Loucy (cell line): ENCODE measurements at regions not wholly inside any gene's neighbourhood (a gene's known extent, or its start where the extent isn't known, plus 50 kb on each side); places are given as distances from the start of the nearest gene placed in this dataset.

Experiments used
- H2AFZ ChIP-seq: fragments of 200-600 bp; sonication (generic); 2 replicates; pipeline ENCODE4 v1.6.0; 2016; ENCODE audit warnings: antibody characterized with exemption, mild to moderate bottlenecking, low read length, moderate library complexity
- H3F3A ChIP-seq: fragments of 200-600 bp; 2 replicates; pipeline ENCODE4 v1.6.0; 2016; ENCODE audit warnings: antibody characterized with exemption, low read depth, mild to moderate bottlenecking
- H3K27me3 ChIP-seq: fragments of 200-600 bp; sonication (generic); 2 replicates; pipeline ENCODE4 v1.6.1; 2014; ENCODE audit warnings: low read length, mild to moderate bottlenecking; ENCODE audit not compliant: insufficient read depth, poor library complexity, severe bottlenecking
- H3K36me3 ChIP-seq: fragments of 200-600 bp; sonication (generic); 2 replicates; pipeline ENCODE4 v1.6.1; 2016; ENCODE audit warnings: low read length; ENCODE audit not compliant: insufficient read depth
- H3K4me1 ChIP-seq: fragments of 200-600 bp; sonication (generic); 2 replicates; pipeline ENCODE4 v1.5.1; 2014; ENCODE audit warnings: low read length, mild to moderate bottlenecking; ENCODE audit not compliant: insufficient read depth, poor library complexity, severe bottlenecking
- H3K4me2 ChIP-seq: fragments of 200-600 bp; sonication (generic); 2 replicates; pipeline ENCODE4 v1.6.0; 2014; ENCODE audit warnings: antibody characterized with exemption, low read length, low read depth, mild to moderate bottlenecking; ENCODE audit not compliant: poor library complexity, severe bottlenecking
- H3K4me3 ChIP-seq: fragments of 200-600 bp; sonication (generic); 2 replicates; pipeline ENCODE4 v1.5.1; 2014; ENCODE audit warnings: low read length, mild to moderate bottlenecking, mixed read lengths; ENCODE audit not compliant: poor library complexity, severe bottlenecking
- H3K79me2 ChIP-seq: fragments of 200-600 bp; sonication (generic); 2 replicates; pipeline ENCODE4 v1.6.1; 2014; ENCODE audit warnings: low read length; ENCODE audit not compliant: insufficient read depth
- H3K9ac ChIP-seq: fragments of 200-600 bp; sonication (generic); 2 replicates; pipeline ENCODE4 v1.6.0; 2014; ENCODE audit warnings: mild to moderate bottlenecking, low read depth, low read length, moderate library complexity; ENCODE audit not compliant: poor library complexity, severe bottlenecking
- H3K9me2 ChIP-seq: fragments of 200-600 bp; sonication (generic); replicated peaks from 2 replicates; pipeline ENCODE4 v1.6.1; 2016; ENCODE audit warnings: low read depth, low read length, mixed read lengths
- H3K9me3 ChIP-seq: fragments of 200-600 bp; sonication (generic); 2 replicates; pipeline ENCODE4 v1.6.1; 2014; ENCODE audit warnings: mild to moderate bottlenecking, antibody characterized with exemption, low read length, low read depth; ENCODE audit not compliant: insufficient read depth
- H4K20me1 ChIP-seq: fragments of 200-600 bp; sonication (generic); 2 replicates; pipeline ENCODE4 v1.6.0; 2014; ENCODE audit warnings: antibody characterized with exemption, low read length, mild to moderate bottlenecking; ENCODE audit not compliant: insufficient read depth, poor library complexity, severe bottlenecking
- EZH2phosphoT487 ChIP-seq: fragments of 200-600 bp; IDR thresholded peaks from 2 replicates; pipeline ENCODE4 v1.6.1; 2018; ENCODE audit warnings: antibody characterized with exemption, mild to moderate bottlenecking, moderate library complexity, borderline replicate concordance
- TF ChIP-seq, protein P1 (sequence below): fragments of 200-600 bp; sonication (generic); conservative IDR thresholded peaks from 2 replicates; pipeline ENCODE4 v1.5.1; 2014; ENCODE audit warnings: mild to moderate bottlenecking, antibody characterized with exemption, low read length

DNA sequence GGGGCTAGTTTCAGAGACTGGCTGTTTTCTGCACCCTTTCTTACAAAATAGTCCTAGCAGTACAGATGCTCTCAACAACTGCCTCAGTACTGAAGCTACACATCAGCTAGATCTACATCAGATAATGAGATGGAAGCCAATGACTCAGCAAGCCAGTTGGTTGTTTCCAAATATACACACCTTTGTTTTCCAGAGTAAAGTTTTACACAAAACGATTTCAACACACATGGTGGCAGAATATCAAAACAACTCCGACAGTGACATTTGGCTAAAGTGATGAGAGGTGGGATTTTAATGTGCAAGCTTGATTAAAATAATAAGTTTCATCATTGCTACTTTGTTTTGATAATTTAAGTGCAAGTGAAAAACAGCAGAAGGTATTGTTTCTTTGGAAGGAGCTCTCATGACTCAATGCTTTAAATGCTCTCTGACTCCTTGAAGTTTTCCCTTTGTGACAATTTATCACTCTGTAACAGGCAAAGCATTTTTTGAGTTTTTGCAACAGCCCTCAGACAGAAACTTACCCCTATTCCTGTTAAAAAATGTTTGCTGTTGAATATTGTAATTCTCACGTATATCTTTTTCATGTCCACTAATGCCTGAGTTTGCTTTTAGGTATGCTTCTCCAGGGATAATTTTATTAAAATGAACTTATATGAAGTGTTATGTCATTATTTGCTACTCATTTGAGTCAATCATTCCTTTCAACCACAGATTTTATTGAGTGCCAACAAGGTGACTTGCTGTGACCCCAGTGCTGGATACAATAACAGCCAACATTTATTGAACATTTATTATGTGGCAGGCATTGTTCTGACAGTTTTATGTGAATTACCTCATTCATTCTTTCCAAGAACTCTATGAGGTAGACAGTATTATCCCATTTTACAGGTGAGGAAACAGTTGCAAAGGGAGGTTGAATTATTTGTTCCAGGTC lies 882.0 kb downstream of the TFAP2A start:
- Histone ChIP-seq H2AFZ (no peak overlapping the region), H3K36me3 (no peaks in the 10 kb centered on the region), H3K4me2 (no peak overlapping the region), H3K9ac (no peak overlapping the region), H3K4me3 (no peak overlapping the region), H3K9me2 (no peaks in the 10 kb centered on the region), H3F3A (no peaks in the 10 kb centered on the region), H3K79me2 (no peaks in the 10 kb centered on the region), H3K4me1 (no peaks in the 10 kb centered on the region), H3K27me3 (no peaks in the 10 kb centered on the region), H3K9me3 (no peaks in the 10 kb centered on the region), H4K20me1 (no peaks in the 10 kb centered on the region)
- TF ChIP-seq EZH2phosphoT487, result no peak
- TF ChIP-seq, protein P1, sequence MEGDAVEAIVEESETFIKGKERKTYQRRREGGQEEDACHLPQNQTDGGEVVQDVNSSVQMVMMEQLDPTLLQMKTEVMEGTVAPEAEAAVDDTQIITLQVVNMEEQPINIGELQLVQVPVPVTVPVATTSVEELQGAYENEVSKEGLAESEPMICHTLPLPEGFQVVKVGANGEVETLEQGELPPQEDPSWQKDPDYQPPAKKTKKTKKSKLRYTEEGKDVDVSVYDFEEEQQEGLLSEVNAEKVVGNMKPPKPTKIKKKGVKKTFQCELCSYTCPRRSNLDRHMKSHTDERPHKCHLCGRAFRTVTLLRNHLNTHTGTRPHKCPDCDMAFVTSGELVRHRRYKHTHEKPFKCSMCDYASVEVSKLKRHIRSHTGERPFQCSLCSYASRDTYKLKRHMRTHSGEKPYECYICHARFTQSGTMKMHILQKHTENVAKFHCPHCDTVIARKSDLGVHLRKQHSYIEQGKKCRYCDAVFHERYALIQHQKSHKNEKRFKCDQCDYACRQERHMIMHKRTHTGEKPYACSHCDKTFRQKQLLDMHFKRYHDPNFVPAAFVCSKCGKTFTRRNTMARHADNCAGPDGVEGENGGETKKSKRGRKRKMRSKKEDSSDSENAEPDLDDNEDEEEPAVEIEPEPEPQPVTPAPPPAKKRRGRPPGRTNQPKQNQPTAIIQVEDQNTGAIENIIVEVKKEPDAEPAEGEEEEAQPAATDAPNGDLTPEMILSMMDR, result no peak

GRCh38 chr6:9527679-9528286 lies 887.1 kb downstream of the TFAP2A start:
- Histone ChIP-seq H3K27me3 (no peaks in the 10 kb centered on the region), H3K9me2 (no peaks in the 10 kb centered on the region), H3F3A (no peaks in the 10 kb centered on the region), H3K79me2 (no peaks in the 10 kb centered on the region), H2AFZ (no peak overlapping the region), H3K9me3 (no peaks in the 10 kb centered on the region), H3K9ac (no peak overlapping the region), H3K4me3 (no peak overlapping the region), H3K4me1 (no peaks in the 10 kb centered on the region), H3K36me3 (no peaks in the 10 kb centered on the region), H3K4me2 (no peak overlapping the region), H4K20me1 (no peaks in the 10 kb centered on the region)
- no peak for TF ChIP-seq EZH2phosphoT487
- TF ChIP-seq, protein P1, result no peak

GRCh38 chr6:9523462-9523861 lies 891.4 kb downstream of the TFAP2A start:
- H3K36me3 ChIP-seq, result no peaks in the 10 kb centered on the region
- no peak overlapping the region for H3K4me2 ChIP-seq
- H4K20me1 ChIP-seq, result no peaks in the 10 kb centered on the region
- no peaks in the 10 kb centered on the region for H3K9me2 ChIP-seq
- TF ChIP-seq, protein P1, result no peak
- no peak for TF ChIP-seq EZH2phosphoT487
- H3F3A ChIP-seq, result no peaks in the 10 kb centered on the region
- H3K9me3 ChIP-seq, result no peaks in the 10 kb centered on the region
- no peaks in the 10 kb centered on the region for H3K4me1 ChIP-seq
- H3K79me2 ChIP-seq, result no peaks in the 10 kb centered on the region
- H3K4me3 ChIP-seq, result no peak overlapping the region
- H3K27me3 ChIP-seq, result no peaks in the 10 kb centered on the region
- no peak overlapping the region for H3K9ac ChIP-seq
- no peak overlapping the region for H2AFZ ChIP-seq
